K562 (cell line): ENCODE measurements at regions not wholly inside any gene's neighbourhood (a gene's known extent, or its start where the extent isn't known, plus 50 kb on each side); places are given as distances from the start of the nearest gene placed in this dataset.

Experiments used
- CEBPB ChIP-seq: fragments of 450-650 bp; IDR thresholded peaks from 2 replicates; pipeline ENCODE4 v1.6.1; 2016; ENCODE audit warnings: missing genetic modification characterization, missing compliant biosample characterization
- FOS ChIP-seq: IDR thresholded peaks from 3 replicates; pipeline ENCODE4 v1.6.1; 2011; ENCODE audit not compliant: insufficient read length; ENCODE audit errors: extremely low read depth
- FOXA3 ChIP-seq, 2 experiments: fragments of 450-650 bp in 1 of 2; sonication (generic) in 1 of 2; formaldehyde crosslinking; IDR thresholded peaks in 1 of 2; conservative IDR thresholded peaks in 1 of 2; 2 replicates each; pipeline versions ENCODE4 v1.4.0 to v1.8.0; 2020 to 2022; ENCODE audit warnings: mild to moderate bottlenecking in 2 of 2, missing genetic modification reagents in 1 of 2
- HBP1 ChIP-seq: fragments of 450-650 bp; formaldehyde crosslinking; IDR thresholded peaks from 2 replicates; pipeline ENCODE4 v1.4.0; 2022; ENCODE audit warnings: missing genetic modification characterization
- JUND ChIP-seq, 2 experiments: IDR thresholded peaks; 2 replicates in 1 of 2; 3 replicates in 1 of 2; pipeline ENCODE4 v1.6.1; 2011; ENCODE audit warnings: borderline replicate concordance in 2 of 2, low read depth in 2 of 2, low read length in 2 of 2, improper control_type of control experiment in 1 of 2, missing biosample characterization in 1 of 2, missing genetic modification characterization in 1 of 2, missing genetic modification reagents in 1 of 2
- KAT7 ChIP-seq: sonication (generic); formaldehyde crosslinking; IDR thresholded peaks from 2 replicates; pipeline ENCODE4 v1.8.0; 2022; ENCODE audit warnings: missing genetic modification reagents, mild to moderate bottlenecking, borderline replicate concordance
- KLF16 ChIP-seq: IDR thresholded peaks from 2 replicates; pipeline ENCODE4 v1.6.1; 2016; ENCODE audit warnings: antibody characterized with exemption
- PPARD ChIP-seq: fragments of 250-450 bp; sonication (Bioruptor Pico); IDR thresholded peaks from 2 replicates; pipeline ENCODE4 v1.8.0; 2022; ENCODE audit warnings: inconsistent platforms, mild to moderate bottlenecking, moderate library complexity
- PTBP1 ChIP-seq: fragments of 200-400 bp; formaldehyde crosslinking; IDR thresholded peaks from 2 replicates; pipeline ENCODE4 v1.6.1; 2017; ENCODE audit warnings: low read depth, low read length
- RBBP5 ChIP-seq: fragments of 200-600 bp; sonication (generic); IDR thresholded peaks from 2 replicates; pipeline ENCODE4 v1.6.1; 2012; ENCODE audit warnings: borderline replicate concordance, mild to moderate bottlenecking, low read length, control low read depth, inconsistent platforms; ENCODE audit not compliant: insufficient read depth, poor library complexity, severe bottlenecking
- SMARCE1 ChIP-seq: fragments of 450-650 bp; IDR thresholded peaks from 2 replicates; pipeline ENCODE4 v1.7.1; 2016; ENCODE audit warnings: mild to moderate bottlenecking
- SRSF9 ChIP-seq: fragments of 200-400 bp; formaldehyde crosslinking; IDR thresholded peaks from 2 replicates; pipeline ENCODE4 v1.6.1; 2017; ENCODE audit warnings: low read depth, low read length, borderline replicate concordance
- TAF9B ChIP-seq: fragments of 450-650 bp; IDR thresholded peaks from 2 replicates; pipeline ENCODE4 v1.6.1; 2018; ENCODE audit warnings: mild to moderate bottlenecking; ENCODE audit not compliant: partially characterized antibody
- ZBTB17 ChIP-seq: fragments of 450-650 bp; formaldehyde crosslinking; IDR thresholded peaks from 2 replicates; pipeline ENCODE4 v1.4.0; 2020; ENCODE audit warnings: mild to moderate bottlenecking
- ZFP91 ChIP-seq: sonication (generic); formaldehyde crosslinking; IDR thresholded peaks from 2 replicates; pipeline ENCODE4 v1.8.0; 2022; ENCODE audit warnings: mild to moderate bottlenecking, missing genetic modification reagents
- ZNF316 ChIP-seq: fragments of 450-650 bp; IDR thresholded peaks from 2 replicates; pipeline ENCODE4 v1.6.1; 2016
- TF ChIP-seq, protein P1 (sequence below): fragments of 450-650 bp; IDR thresholded peaks from 2 replicates; pipeline ENCODE4 v1.6.1; 2016; ENCODE audit warnings: borderline replicate concordance
- TF ChIP-seq, protein P2 (sequence below): fragments of 250-450 bp; sonication (Bioruptor Pico); IDR thresholded peaks from 2 replicates; pipeline ENCODE4 v1.4.0; 2020; ENCODE audit warnings: borderline replicate concordance

DNA sequence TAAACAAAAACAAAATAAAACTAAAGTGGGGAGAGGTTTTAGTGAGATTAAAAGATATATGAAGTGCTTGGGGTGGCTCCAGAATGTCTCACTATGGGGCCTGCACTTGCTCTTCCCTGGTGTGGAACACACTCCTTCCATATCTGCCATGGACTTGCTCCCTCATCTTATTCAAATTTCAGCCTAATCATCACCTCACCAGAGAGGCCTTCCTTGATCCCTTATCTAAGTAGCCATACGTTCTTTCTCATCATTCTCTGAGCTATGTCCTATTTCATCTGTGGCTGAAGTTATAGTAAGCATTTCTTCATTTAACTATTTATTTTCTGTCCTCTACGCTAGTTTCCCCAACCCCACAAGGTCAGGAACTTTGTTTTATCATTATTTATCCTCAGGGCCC, 511.7 kb downstream of the NTRK3 start (continued):
- TF ChIP-seq, protein P1, sequence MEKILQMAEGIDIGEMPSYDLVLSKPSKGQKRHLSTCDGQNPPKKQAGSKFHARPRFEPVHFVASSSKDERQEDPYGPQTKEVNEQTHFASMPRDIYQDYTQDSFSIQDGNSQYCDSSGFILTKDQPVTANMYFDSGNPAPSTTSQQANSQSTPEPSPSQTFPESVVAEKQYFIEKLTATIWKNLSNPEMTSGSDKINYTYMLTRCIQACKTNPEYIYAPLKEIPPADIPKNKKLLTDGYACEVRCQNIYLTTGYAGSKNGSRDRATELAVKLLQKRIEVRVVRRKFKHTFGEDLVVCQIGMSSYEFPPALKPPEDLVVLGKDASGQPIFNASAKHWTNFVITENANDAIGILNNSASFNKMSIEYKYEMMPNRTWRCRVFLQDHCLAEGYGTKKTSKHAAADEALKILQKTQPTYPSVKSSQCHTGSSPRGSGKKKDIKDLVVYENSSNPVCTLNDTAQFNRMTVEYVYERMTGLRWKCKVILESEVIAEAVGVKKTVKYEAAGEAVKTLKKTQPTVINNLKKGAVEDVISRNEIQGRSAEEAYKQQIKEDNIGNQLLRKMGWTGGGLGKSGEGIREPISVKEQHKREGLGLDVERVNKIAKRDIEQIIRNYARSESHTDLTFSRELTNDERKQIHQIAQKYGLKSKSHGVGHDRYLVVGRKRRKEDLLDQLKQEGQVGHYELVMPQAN: no peak
- no peak for TF ChIP-seq RBBP5
- TF ChIP-seq HBP1: no peak
- TF ChIP-seq PPARD (CRISPR knock-in tag): no peak
- no peak for TF ChIP-seq ZFP91
- no peak for TF ChIP-seq TAF9B
- TF ChIP-seq ZNF316: peak; percentile 67
- TF ChIP-seq, protein P2, sequence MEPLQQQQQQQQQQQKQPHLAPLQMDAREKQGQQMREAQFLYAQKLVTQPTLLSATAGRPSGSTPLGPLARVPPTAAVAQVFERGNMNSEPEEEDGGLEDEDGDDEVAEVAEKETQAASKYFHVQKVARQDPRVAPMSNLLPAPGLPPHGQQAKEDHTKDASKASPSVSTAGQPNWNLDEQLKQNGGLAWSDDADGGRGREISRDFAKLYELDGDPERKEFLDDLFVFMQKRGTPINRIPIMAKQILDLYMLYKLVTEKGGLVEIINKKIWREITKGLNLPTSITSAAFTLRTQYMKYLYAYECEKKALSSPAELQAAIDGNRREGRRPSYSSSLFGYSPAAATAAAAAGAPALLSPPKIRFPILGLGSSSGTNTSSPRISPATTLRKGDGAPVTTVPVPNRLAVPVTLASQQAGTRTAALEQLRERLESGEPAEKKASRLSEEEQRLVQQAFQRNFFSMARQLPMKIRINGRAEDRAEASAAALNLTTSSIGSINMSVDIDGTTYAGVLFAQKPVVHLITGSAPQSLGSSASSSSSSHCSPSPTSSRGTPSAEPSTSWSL (CRISPR knock-in tag): no peak
- TF ChIP-seq SRSF9: no peak
- peak; percentile 71 for TF ChIP-seq SMARCE1
- no peak for TF ChIP-seq FOXA3 (CRISPR knock-in tag; conservative IDR thresholded peaks at IDR 0.05 in 1 of 2, IDR thresholded peaks at IDR 0.05 in 1 of 2)
- TF ChIP-seq FOS: no peak
- TF ChIP-seq JUND (IDR thresholded peaks at IDR 0.05; ENCODE audit: borderline replicate concordance, low read depth, low read length): peak; percentile 44; the same call in 1 of the 2 replicates
- TF ChIP-seq JUND (tag; IDR thresholded peaks at IDR 0.05; ENCODE audit: borderline replicate concordance, low read depth, low read length): no peak; the same call in 2 of the 3 replicates
- TF ChIP-seq KLF16: peak; percentile 50; the same call in 1 of the 2 replicates
- no peak for TF ChIP-seq PTBP1
- no peak for TF ChIP-seq KAT7 (CRISPR knock-in tag)
- TF ChIP-seq ZBTB17: no peak
- no peak for TF ChIP-seq CEBPB (tag)
